Upper lobe of left lung (tissue), 6 donors: ENCODE measurements at regions not wholly inside any gene's neighbourhood (a gene's known extent, or its start where the extent isn't known, plus 50 kb on each side); places are given as distances from the start of the nearest gene placed in this dataset.

Experiments used
- ATAC-seq, 2 donors: fragments of 200-7000 bp; cut with Tn5 transposase; one replicate each; pipeline ENCODE4 v1.9.1; 2022; ENCODE audit warnings: mild to moderate bottlenecking in 2 of 2, moderate library complexity in 2 of 2; ENCODE audit not compliant: low FRiP score in 2 of 2
- DNase-seq, 2 donors: peaks; one replicate each; pipeline ENCODE4 v3.0.0-alpha.2; 2019 to 2020
- H3K27ac ChIP-seq, 4 donors: fragments of 200-600 bp; sonication (generic); one replicate each; pipeline ENCODE4 v1.5.1; 2016 to 2019
- H3K27me3 ChIP-seq, 4 donors: fragments of 200-600 bp; sonication (generic); one replicate each; pipeline ENCODE4 v1.5.1; 2017 to 2019
- H3K36me3 ChIP-seq, 4 donors: fragments of 200-600 bp; sonication (generic); one replicate each; pipeline ENCODE4 v1.5.1; 2016 to 2019
- H3K4me1 ChIP-seq, 4 donors: fragments of 200-600 bp; sonication (generic); one replicate each; pipeline ENCODE4 v1.5.1; 2018 to 2019
- H3K4me3 ChIP-seq, 4 donors: fragments of 200-600 bp; sonication (generic); one replicate each; pipeline ENCODE4 v1.5.1; 2017 to 2019; ENCODE audit warnings: mild to moderate bottlenecking in 2 of 4, moderate library complexity in 1 of 4
- H3K9me3 ChIP-seq, 4 donors: fragments of 200-600 bp; sonication (generic); one replicate each; pipeline ENCODE4 v1.5.1; 2018 to 2019
- CTCF ChIP-seq, 6 experiments: fragments of 450-650 bp in 4 of 6; fragments of 200-600 bp in 2 of 6; sonication (generic) in 2 of 6; IDR thresholded peaks; one replicate each; pipeline ENCODE4 v1.5.1; 2016 to 2019; ENCODE audit warnings: antibody characterized with exemption in 6 of 6
- EP300 ChIP-seq, 4 donors: sonication (generic); formaldehyde crosslinking; IDR thresholded peaks; one replicate each; pipeline ENCODE4 v1.5.1; 2017; ENCODE audit warnings: antibody characterized with exemption in 4 of 4, control low read depth in 2 of 4
- POLR2A ChIP-seq, 4 donors: fragments of 450-650 bp; IDR thresholded peaks; one replicate each; pipeline ENCODE4 v1.5.1; 2016 to 2017; ENCODE audit warnings: antibody characterized with exemption in 4 of 4, mild to moderate bottlenecking in 2 of 4
- POLR2AphosphoS5 ChIP-seq, 2 donors: sonication (generic); formaldehyde crosslinking; IDR thresholded peaks; one replicate each; pipeline ENCODE4 v1.5.1; 2017; ENCODE audit warnings: antibody characterized with exemption in 2 of 2
- WGBS, 2 donors: methylation state at CpG; one replicate each; pipeline ENCODE4 v1.1.5; 2017 to 2018; 5-methylcytosine and 5-hydroxymethylcytosine counted together
- donor health status: DM: no; HTN: no; CAD: no; lungs with moderate emphysema.
- donor health status: DM: no; HTN: yes; CAD: no; lungs with severe emphysema.

- Histone ChIP-seq H3K27me3 (no peaks in the 10 kb centered on the region), H3K4me1 (no peaks in the 10 kb centered on the region), H3K27ac (no peak overlapping the region), H3K36me3 (no peaks in the 10 kb centered on the region), H3K9me3 (no peaks in the 10 kb centered on the region), H3K4me3 (no peak overlapping the region)
- DNase-seq = no peak
- 29 to 70% methylated on average over 2 of the region's 2 CpGs for WGBS, 2 donors
- ATAC-seq = peak in 1 of 2 donors; percentile 45
- TF ChIP-seq POLR2A (IDR thresholded peaks at IDR 0.05) = no peak
- no peak for TF ChIP-seq EP300 (IDR thresholded peaks at IDR 0.05)
- no peak for TF ChIP-seq POLR2AphosphoS5 (IDR thresholded peaks at IDR 0.05)
Observed at GRCh38 chr1:185427264-185427663, 110.2 kb upstream of the IVNS1ABP start.

- no peaks in the 10 kb centered on the region for H3K9me3 ChIP-seq
Observed at GRCh38 chr1:185426848-185427247, 109.8 kb upstream of the IVNS1ABP start.

GRCh38 chr1:185425163-185425562 lies 108.1 kb upstream of the IVNS1ABP start:
- ATAC-seq = no peak
- Histone ChIP-seq H3K9me3 (no peaks in the 10 kb centered on the region), H3K4me3 (no peak overlapping the region), H3K27me3 (no peaks in the 10 kb centered on the region), H3K27ac (no peak overlapping the region), H3K36me3 (no peaks in the 10 kb centered on the region), H3K4me1 (no peaks in the 10 kb centered on the region)
- TF ChIP-seq POLR2AphosphoS5 (IDR thresholded peaks at IDR 0.05) (no peak), POLR2A (IDR thresholded peaks at IDR 0.05) (no peak), CTCF (IDR thresholded peaks at IDR 0.05) (no peak), EP300 (IDR thresholded peaks at IDR 0.05) (no peak)
- no peak for DNase-seq
- 93 to 94% methylated on average over 3 of the region's 3 CpGs for WGBS, 2 donors

More at GRCh38 chr1:185426848-185427247, 109.8 kb upstream of the IVNS1ABP start:
- Histone ChIP-seq H3K27me3 (no peaks in the 10 kb centered on the region), H3K36me3 (no peaks in the 10 kb centered on the region), H3K4me1 (no peaks in the 10 kb centered on the region), H3K27ac (no peak overlapping the region), H3K4me3 (no peak overlapping the region)
- 68 to 76% methylated on average over 5 of the region's 5 CpGs for WGBS, 2 donors
- ATAC-seq = peak in 1 of 2 donors; percentile 56
- no peak for DNase-seq
- TF ChIP-seq EP300 (IDR thresholded peaks at IDR 0.05) = no peak
- TF ChIP-seq CTCF (IDR thresholded peaks at IDR 0.05) = no peak
- TF ChIP-seq POLR2AphosphoS5 (IDR thresholded peaks at IDR 0.05) = no peak
- TF ChIP-seq POLR2A (IDR thresholded peaks at IDR 0.05) = no peak

- no peaks in the 10 kb centered on the region for H3K9me3 ChIP-seq
- H3K27me3 ChIP-seq = no peaks in the 10 kb centered on the region
- ATAC-seq (peak in 1 of 2 donors; percentile 30), DNase-seq (no peak)
- no peak overlapping the region for H3K4me3 ChIP-seq
- TF ChIP-seq CTCF (IDR thresholded peaks at IDR 0.05) = no peak
- no peak for TF ChIP-seq POLR2A (IDR thresholded peaks at IDR 0.05)
- no peak for TF ChIP-seq EP300 (IDR thresholded peaks at IDR 0.05)
- no peak for TF ChIP-seq POLR2AphosphoS5 (IDR thresholded peaks at IDR 0.05)
- 61 to 69% methylated on average over 3 of the region's 3 CpGs for WGBS, 2 donors
- H3K36me3 ChIP-seq = no peaks in the 10 kb centered on the region
- no peaks in the 10 kb centered on the region for H3K4me1 ChIP-seq
- peak overlapping the region in 2 of 4 donors; percentile 58 to 74 for H3K27ac ChIP-seq
Observed at GRCh38 chr1:185421485-185422107, 104.6 kb upstream of the IVNS1ABP start.

- Histone ChIP-seq H3K36me3 (no peaks in the 10 kb centered on the region), H3K4me3 (no peak overlapping the region), H3K27ac (peak overlapping the region in 3 of 4 donors; percentile 58 to 74 (median 59)), H3K9me3 (no peaks in the 10 kb centered on the region), H3K4me1 (no peaks in the 10 kb centered on the region), H3K27me3 (no peaks in the 10 kb centered on the region)
- no peak for TF ChIP-seq EP300 (IDR thresholded peaks at IDR 0.05)
- no peak for TF ChIP-seq POLR2AphosphoS5 (IDR thresholded peaks at IDR 0.05)
- no peak for TF ChIP-seq CTCF (IDR thresholded peaks at IDR 0.05)
- TF ChIP-seq POLR2A (IDR thresholded peaks at IDR 0.05) = no peak
- ATAC-seq (peak; percentile 56 to 84), DNase-seq (peak in 1 of 2 donors; percentile 36)
Observed at GRCh38 chr1:185420588-185421081, 103.6 kb upstream of the IVNS1ABP start.
